Osteocyte (in vitro differentiated cells): ENCODE measurements at regions not wholly inside any gene's neighbourhood (a gene's known extent, or its start where the extent isn't known, plus 50 kb on each side); places are given as distances from the start of the nearest gene placed in this dataset.

Experiments used
- DNase-seq: peaks from one replicate; pipeline ENCODE4 v3.0.0; 2021; ENCODE audit warnings: mixed read lengths; ENCODE audit not compliant: unreplicated experiment; ENCODE audit errors: extremely low spot score
- H3K27ac Mint-ChIP-seq: one replicate; pipeline ENCODE4 v1.8.0; 2021; ENCODE audit warnings: mild to moderate bottlenecking, mixed read lengths; ENCODE audit not compliant: unreplicated experiment
- H3K27me3 Mint-ChIP-seq: one replicate; pipeline ENCODE4 v1.8.0; 2021; ENCODE audit warnings: mixed read lengths; ENCODE audit not compliant: unreplicated experiment
- H3K36me3 Mint-ChIP-seq: one replicate; pipeline ENCODE4 v1.8.0; 2021; ENCODE audit warnings: mixed read lengths; ENCODE audit not compliant: unreplicated experiment
- H3K4me1 Mint-ChIP-seq: one replicate; pipeline ENCODE4 v1.8.0; 2021; ENCODE audit warnings: mixed read lengths; ENCODE audit not compliant: unreplicated experiment
- H3K4me3 Mint-ChIP-seq: one replicate; pipeline ENCODE4 v1.8.0; 2021; ENCODE audit warnings: mild to moderate bottlenecking, moderate library complexity, mixed read lengths; ENCODE audit not compliant: unreplicated experiment
- H3K9me3 Mint-ChIP-seq: one replicate; pipeline ENCODE4 v1.8.0; 2021; ENCODE audit warnings: mixed read lengths; ENCODE audit not compliant: unreplicated experiment
- CTCF ChIP-seq: fragments of 200-600 bp; sonication (generic); IDR thresholded peaks from 2 replicates; pipeline ENCODE4 v1.5.0; 2021; ENCODE audit warnings: antibody characterized with exemption, mild to moderate bottlenecking, moderate library complexity

GRCh38 chr4:159515314-159516025, 412.6 kb downstream of the RAPGEF2 start:
- no peak overlapping the region for H3K4me3 Mint-ChIP-seq
- H3K9me3 Mint-ChIP-seq = no peaks in the 10 kb centered on the region
- H3K27ac Mint-ChIP-seq = no peak overlapping the region
- peaks cover 18% of the 10 kb centered on the region for H3K27me3 Mint-ChIP-seq
- no peak for TF ChIP-seq CTCF
- no peaks in the 10 kb centered on the region for H3K36me3 Mint-ChIP-seq
- H3K4me1 Mint-ChIP-seq = peaks cover 7% of the 10 kb centered on the region
- DNase-seq = no peak

- H3K27ac Mint-ChIP-seq = no peak overlapping the region
- TF ChIP-seq CTCF = no peak
- no peak for DNase-seq
- H3K27me3 Mint-ChIP-seq = peaks cover 18% of the 10 kb centered on the region
- no peaks in the 10 kb centered on the region for H3K36me3 Mint-ChIP-seq
- no peaks in the 10 kb centered on the region for H3K9me3 Mint-ChIP-seq
- H3K4me1 Mint-ChIP-seq = peaks cover 7% of the 10 kb centered on the region
- H3K4me3 Mint-ChIP-seq = no peak overlapping the region
Measured at GRCh38 chr4:159516556-159517140, 413.8 kb downstream of the RAPGEF2 start.

GRCh38 chr4:159520074-159520473, 417.2 kb downstream of the RAPGEF2 start:
- no peak for DNase-seq
- TF ChIP-seq CTCF = no peak
- Mint-ChIP-seq H3K27ac (no peak overlapping the region), H3K36me3 (no peaks in the 10 kb centered on the region), H3K27me3 (peaks cover 12% of the 10 kb centered on the region), H3K4me1 (peaks cover 7% of the 10 kb centered on the region), H3K9me3 (no peaks in the 10 kb centered on the region), H3K4me3 (no peak overlapping the region)

GRCh38 chr4:159526172-159526571, 423.3 kb downstream of the RAPGEF2 start:
- TF ChIP-seq CTCF = no peak
- Mint-ChIP-seq H3K27ac (no peak overlapping the region), H3K27me3 (peaks cover 6% of the 10 kb centered on the region), H3K9me3 (no peaks in the 10 kb centered on the region), H3K36me3 (no peaks in the 10 kb centered on the region), H3K4me3 (no peak overlapping the region), H3K4me1 (no peaks in the 10 kb centered on the region)
- no peak for DNase-seq

GRCh38 chr4:159534655-159535054, 431.8 kb downstream of the RAPGEF2 start:
- Mint-ChIP-seq H3K9me3 (peaks cover 17% of the 10 kb centered on the region), H3K36me3 (no peaks in the 10 kb centered on the region), H3K27me3 (peaks cover 36% of the 10 kb centered on the region), H3K4me3 (no peak overlapping the region), H3K27ac (no peak overlapping the region), H3K4me1 (no peaks in the 10 kb centered on the region)
- DNase-seq = no peak
- TF ChIP-seq CTCF = no peak
